UCSD-AML1 (cell line): ENCODE measurements at regions not wholly inside any gene's neighbourhood (a gene's known extent, or its start where the extent isn't known, plus 50 kb on each side); places are given as distances from the start of the nearest gene placed in this dataset.

ENCODE experiments used
- DNase-seq: peaks from one replicate; lab custom pipeline; 2025; ENCODE audit not compliant: unreplicated experiment; lab: John Stamatoyannopoulos, UW

DNA sequence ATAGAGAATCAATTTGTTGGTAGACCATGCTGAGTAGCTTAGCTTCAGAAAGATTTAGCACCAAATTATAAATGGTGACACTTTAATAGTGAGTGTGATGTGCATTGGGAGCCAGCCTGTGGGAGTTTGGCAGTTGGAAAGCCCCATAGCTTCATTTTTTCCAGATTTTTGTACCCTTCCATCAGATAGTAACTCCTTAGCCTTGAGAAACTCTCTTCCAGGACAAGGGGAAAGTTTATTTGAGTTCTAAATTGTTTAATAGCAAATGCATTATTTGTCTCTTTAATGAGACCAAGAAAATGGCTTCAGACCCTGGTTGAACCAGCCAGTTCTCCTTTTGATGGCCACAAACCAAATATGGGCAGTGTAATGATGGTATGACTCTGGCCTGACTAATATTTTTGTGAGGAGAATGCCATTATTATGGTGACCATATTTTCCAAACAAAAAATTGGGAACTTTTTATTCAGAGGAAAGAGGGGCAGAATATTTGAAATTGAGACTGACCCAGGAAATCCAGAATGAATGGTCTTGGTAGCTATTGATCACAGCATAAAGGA, 49.8 kb downstream of the PLCE1 start:
- DNase-seq, result no peak

DNA sequence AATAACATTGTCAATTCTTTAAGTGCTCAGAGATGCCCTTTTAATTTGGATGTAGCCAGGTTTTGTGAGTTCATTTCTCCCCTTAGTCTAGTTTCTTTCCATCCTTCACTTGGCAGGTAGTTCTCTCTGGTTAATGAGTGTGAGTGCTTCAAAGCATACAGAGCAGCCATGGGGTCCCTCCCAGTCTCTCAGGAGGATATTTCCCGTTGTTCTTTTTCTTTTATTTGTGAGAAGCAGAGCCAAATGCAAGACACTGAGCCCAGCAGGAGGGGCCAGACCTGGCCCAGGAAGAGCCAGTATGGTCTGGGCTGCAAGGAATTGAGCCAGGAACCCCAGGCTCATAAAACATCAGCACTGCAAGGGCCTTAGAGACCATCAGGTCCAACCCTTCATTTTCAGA, 52.4 kb downstream of the PLCE1 start:
- DNase-seq, result no peak

DNA sequence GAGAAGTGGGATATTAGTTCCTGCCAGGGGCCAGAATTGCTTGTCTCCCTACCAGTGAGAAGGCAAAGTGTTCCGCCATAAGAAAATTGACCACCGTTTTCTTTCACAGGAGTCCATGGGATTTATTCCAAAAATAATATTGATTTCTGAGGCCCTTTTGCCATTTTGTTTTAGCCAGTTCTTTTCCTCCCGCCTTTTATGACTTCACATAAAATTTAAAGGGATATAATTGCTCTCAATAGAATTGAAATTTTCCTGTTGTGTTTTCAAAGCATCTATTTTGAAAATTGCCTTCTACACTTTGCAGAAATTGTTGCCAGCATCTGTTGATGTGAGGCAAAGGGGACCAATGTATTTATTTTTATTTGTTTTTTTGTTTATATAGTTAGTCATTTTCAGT, 53.6 kb downstream of the PLCE1 start:
- no peak for DNase-seq

DNA sequence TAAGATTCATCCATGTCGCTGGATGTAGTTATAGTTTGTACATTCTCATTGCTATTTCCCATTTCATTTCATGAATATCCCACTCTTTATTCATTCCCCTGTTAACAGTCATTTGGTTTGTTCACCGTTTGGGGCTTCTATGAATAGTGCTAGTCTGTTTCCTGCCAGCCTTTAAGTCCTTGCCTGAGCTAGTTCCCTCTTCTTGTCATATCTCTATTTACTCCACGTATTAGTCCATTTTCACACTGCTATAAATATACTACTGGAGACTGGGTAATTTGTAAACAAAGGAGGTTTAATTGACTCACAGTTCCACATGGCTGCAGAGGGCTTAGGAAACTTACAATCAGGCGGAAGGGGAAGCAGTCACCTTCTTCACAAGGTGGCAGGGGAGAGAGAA, 56.2 kb downstream of the PLCE1 start:
- DNase-seq, result no peak

DNA sequence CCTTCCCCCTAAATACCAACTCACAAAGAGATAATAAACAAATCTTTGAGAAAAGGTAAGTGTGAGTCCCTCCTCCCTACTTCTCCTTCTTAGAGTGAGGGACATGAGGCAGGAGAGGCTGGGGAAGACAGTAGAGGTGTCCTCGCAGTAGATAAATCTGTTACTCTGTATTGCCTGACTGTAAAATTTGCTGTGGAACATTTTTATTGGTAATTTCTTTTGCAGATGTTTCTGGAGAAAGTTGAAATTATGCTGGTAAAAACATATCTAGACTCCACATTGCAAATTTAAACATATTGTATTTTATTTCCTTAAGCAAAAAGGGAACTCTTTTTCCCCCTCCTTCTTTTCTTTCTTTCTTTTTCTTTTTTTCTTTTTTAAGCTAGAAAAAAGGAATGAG, 58.5 kb downstream of the PLCE1 start:
- DNase-seq, result no peak

DNA sequence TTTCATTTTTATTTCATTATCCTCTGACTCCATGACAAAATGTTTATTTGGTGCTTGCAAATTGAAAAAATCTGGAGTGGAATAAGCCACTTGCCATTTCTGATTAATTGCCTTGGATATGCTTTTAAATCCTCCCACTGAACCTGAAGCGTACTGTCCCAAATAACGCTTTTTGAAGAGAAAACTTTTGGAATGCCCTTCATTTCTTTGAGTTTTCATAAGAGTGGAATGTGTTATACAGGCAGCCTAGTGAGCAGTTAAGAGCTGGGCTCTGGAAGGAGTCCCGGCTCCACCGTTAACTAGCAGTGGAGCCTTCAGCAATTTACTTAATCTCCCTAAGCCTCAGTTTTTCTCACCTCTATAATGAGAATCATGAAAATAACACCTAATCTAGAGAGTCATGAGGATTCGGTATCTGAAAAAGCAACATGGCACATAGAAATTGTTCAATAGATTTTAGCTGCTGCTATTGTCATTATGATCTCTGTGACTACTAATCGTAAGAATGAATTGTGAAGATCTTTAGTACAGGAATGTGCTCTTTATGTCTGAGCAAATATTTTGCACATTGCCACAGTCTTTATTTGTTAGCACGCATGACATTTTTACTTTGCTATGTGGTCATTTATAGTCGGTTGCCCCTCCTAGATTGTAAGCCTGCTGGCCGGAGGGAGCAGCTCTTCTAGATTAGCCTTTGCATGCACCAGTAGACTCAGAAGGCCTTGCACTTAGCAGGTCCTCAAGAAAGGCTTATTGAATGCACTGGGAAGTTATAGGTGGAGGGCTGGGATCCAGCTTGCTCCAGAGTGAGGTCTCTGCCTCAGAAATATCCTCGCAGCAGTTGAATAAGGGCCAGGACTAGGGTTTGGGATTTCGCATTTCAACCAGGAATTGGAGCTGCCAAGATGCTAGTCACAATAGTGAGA, 59.4 kb downstream of the PLCE1 start:
- no peak for DNase-seq

DNA sequence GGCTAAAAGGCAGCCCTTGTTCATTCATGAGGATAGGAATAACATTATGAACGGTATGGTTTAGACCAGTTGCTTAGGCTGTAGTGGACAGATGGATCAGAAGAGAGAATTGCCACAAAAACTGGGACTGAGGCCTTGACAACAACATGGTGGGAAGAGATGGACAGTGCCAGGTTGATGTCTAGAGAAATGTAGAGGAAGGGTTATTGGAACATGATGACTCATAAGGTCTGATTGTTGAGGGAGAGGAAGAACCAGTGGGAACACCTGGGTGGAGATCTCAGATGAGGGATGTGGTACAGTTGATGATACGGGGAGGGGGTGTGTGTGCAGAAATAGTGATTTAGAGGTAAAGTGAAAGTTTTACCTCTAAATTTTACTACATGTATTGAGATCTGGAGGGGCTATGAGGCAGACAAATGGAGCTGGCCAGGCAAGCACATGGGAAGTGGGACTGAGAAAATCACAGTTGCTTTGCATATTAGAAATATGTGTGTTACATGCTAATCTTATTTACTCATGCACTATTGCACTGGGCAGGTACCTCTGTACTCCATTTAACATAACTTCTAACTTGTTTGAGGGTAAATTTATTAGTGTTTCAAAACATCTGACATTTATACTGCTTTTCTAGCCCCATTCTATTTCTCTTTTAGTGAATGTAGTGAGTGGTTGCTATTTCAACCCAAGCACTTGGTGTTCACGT, 65.6 kb downstream of the PLCE1 start:
- no peak for DNase-seq

DNA sequence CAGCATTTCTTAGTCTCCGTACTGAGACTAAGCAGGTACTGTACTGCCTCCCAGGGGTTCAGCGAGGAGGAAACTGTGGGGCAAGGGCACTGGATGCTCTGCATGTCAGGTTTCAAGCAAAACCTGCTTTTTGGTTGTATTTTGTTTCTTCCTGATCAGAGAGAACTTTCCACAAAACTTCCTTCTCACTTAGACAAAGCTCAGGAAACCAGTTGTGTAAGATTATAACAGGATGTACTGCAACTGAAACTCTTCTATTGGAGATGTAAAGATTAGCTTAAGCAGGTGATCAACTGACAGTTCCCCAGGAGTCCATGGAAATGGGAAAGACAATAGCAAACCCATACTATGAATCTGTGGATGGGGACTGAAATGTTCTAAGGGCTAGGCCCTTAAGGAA, 67.3 kb downstream of the PLCE1 start:
- no peak for DNase-seq

DNA sequence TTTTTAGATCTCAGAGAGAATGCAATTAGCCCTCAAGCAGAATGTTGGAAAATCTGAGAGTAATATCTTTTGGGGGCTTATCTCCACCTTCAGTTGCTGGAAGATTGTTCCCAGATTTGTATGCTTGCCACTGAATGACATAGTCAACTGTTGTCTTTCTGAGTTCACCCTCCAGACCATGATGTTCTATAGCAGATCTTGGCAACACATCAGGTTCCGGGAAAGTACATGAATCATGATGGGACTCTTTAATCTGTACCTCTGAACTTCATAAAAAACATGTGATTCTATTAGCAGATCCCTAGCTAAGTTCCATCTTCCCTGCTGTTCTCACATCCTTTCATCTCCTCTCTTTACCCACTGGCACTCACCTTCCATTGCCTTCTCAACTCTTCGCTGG, 68.9 kb downstream of the PLCE1 start:
- DNase-seq, result no peak

DNA sequence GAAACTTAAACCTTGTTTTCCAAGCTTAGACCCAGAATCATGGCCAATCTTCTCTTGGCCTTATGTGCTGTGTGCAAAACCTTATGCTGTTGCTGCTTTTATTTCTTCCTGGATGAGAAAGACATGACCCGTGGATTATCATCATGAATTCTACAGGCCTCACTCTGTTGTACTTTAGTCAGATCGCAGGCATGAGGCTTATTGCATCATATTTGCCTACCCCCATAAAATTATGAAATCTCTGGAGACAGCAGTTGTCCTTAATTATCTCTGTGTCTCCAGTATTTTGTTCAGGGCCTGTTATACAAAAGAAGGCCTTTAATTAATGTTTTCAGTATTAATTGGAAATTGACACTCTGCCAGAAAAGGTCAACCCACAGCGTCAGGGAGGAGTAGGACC, 71.6 kb downstream of the PLCE1 start:
- DNase-seq, result no peak

DNA sequence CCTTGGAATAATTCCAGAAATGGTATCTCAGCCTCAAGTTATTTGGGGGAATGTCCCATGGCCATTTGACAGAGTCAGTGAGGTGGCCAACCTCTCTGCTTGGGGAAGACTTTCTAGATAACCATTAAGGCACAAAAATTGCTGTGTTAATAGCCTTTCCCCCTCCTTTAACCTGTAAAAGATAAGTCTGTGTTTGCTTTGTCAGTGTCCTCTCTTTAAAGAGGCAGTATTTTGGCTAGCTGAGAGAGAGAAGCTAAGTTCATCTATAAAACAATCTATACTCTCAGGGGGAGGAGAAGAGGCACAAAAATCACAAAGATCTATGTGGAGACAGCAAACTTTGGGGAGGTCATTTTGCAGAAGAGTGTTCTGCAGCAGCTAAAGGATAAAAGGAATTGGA, 72.1 kb downstream of the PLCE1 start:
- no peak for DNase-seq

DNA sequence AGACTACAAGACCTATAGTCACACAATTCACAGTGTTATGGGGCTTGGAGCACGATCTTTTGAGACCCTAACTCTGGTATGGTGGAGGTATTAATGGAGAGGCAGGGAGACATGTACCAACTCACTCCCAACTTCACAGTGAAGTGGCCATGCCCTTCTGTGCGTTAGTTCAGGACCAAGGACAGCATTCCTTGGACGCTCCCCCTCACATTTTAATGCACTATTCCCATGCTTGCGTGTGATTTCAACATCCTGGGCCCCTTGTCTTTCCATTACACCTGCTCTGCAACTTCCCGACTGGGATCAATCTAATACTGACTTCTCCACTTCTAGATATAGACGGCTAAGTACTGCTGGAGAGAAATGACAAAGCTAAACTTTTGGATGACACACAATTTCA, 72.7 kb downstream of the PLCE1 start:
- DNase-seq, result no peak

DNA sequence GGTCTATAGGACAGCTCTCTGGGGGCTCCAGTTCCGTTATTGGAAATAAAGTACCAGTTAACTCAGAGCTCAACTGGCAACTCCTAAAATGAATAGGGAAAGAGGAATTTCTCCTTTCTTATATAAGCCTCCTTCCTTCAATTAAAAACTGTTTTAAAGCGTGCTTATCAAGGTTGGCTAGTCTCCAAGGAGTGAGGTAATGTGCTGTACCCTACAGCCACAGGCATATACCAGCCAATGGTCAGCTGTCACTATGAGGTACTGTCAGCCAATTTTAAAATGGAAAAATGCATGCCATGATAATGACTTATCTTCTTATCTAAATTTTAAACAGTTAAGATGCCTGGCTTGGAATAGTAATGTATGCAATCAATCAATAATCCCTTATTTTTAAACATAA, 76.2 kb downstream of the PLCE1 start:
- DNase-seq, result no peak

DNA sequence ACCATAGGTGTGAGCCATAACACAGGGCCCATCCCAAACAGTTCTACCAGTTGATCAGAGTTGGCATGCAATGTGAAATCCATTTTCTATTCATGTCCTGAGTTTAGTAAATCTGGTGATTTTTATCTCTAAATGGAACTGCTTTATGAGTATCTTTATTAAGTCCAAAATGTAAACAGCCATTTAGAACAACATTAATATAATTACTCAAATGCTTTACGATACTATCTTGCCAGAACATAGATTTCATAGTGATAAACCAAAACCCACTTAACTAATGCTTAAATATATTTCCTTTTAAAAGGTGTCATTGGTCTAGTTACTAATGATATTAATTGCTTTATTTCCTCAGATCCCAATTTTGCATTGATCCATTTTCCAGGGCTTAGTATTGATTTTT, 80.7 kb downstream of the PLCE1 start:
- no peak for DNase-seq

DNA sequence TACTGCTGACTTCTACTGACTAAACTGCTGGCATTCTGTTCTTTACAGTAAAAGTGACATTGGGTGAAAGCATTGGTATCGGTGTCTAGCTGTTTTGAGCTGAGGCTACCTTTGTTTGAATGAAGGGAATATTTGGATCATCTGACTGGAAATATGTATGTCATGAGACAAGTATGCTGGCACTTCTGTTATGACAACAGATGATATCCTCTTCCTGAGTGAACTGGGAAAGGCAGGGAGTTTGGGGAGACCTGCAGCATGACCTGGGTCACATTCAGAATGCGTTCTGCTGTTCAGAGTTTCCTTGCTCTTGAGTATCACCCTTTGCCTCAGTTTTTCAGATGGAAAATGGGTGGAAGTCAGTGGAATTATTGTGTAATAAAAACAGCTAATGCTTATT, 81.8 kb downstream of the PLCE1 start:
- DNase-seq, result no peak

DNA sequence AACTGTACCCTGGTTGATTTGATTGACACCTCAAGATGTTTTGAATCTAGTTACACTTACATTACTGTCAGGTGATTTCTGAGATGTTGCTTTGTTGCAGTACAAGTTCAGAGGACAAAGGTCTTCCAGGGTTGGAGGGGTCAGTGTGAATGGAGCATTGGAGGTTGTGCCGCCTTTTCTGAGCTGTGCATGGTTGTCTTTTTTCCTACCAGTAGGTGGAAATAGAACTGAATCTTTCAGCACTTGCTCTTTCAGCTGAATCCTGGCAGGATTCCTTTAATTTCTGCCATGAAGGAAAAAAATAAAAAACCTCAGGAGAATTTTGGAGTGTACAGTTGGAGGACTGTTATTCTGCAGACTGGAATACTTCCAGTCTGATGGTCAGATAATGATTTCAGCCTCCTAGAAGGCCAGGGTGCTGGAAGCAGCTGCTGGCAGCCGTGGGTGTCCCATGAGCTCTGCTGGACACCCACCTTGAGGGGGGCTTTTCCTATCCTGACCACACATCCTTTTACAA, 82.7 kb downstream of the PLCE1 start:
- no peak for DNase-seq

DNA sequence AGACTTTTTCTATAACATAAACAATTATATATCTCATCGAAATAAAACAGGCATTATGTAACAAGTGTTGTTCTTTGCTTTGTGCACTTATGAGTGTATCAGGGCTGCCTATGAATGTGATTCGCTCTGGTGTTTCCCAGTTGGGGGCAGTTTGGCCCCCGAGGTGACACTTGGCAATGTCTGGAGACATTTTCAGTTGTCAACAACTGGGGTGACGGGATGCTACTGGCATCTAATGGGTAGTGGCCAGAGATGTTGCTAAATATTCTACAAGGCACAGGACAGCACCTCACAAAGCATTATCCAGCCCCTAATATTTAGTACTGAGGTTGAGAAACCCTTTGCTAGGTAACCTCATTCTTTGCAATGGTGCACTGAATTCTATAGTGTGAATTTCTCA, 83.3 kb downstream of the PLCE1 start:
- no peak for DNase-seq

DNA sequence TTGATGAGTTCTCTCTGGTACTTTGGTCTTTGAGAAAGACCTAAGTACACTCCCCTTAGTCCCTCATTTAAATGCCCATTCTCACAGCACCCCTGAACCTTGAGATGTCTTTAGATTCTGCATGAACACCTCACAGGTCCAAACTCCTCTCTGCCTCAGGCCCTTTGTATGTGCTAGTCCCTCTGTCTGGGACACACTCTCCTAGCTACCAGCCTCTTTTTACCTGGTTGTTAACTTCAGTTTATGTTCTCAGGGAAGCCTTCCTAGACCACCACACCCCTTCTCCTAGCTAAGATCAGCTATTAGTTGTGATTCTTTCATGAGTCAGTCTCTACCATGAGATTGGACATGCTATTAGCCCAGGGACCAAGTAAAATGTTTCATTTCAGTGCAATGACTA, 86.4 kb downstream of the PLCE1 start:
- no peak for DNase-seq

DNA sequence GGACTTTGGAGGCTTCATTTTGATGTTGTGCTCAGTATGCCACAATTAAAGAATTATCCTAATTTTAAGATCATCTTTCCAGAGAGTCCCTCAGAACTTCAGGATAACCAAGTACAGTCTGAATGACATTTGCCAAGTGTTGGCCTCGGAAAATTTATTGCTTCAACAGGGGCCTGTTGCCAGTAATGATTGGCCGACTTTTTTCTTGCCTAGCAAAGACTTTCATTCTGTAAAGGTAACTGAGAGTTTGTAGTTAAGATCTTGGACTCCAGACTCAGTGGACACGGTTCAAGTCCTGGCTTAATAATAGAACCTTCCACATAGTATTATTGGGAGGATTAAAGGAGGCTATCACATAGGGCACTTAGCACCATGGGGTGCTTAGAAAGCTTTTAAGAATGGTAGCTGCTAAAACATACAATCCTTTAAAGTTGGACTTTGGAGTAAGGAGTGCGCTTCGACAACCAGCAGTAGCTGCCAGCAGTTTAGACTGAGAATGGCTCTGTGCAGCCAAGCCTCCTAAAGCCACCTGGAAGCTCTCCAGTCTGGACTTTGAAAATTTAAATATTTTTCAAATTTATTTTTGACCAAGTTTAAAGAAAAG, 90.0 kb downstream of the PLCE1 start:
- DNase-seq, result no peak

DNA sequence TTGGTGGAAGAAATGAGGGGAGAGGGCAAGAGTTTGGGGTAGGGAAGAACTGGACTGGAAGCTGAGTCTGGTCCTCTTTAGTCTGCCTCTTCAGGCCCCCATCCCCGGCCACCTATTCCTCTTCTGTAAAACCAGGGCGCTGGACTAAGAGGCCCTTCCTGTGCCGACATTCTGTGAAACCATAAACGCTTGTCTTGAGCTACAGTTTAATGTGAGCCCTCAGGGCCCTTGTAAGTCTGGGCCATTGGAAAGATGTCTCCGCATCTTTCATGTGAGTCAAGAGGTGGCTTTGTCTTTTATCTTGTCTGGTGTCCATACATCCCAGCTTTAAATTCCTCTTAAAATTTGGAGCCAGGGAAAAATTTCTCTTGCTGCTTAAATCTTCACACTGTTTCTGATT, 90.6 kb downstream of the PLCE1 start:
- no peak for DNase-seq

DNA sequence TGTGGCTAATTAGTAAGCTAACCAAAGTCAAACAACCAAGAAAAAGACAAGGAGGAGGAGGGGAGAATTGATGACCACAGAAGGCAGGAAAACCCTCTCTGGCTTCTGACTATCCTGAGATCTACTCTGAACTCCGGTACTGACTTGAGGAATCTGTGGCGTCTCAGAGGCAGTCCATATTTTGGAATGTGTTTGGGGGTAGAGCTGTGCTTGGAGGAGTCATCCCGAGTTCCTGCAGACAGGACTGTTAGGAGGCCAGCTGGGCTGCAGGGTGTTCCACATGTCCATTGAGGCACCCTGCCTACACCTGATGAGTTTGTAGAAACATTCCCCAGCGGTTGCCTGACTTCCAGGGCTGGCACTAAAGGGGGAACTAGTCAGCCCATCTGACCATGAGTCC, 91.6 kb downstream of the PLCE1 start:
- DNase-seq, result no peak
